GM12874 (cell line): ENCODE measurements at regions not wholly inside any gene's neighbourhood (a gene's known extent, or its start where the extent isn't known, plus 50 kb on each side); places are given as distances from the start of the nearest gene placed in this dataset.

Experiments
- TF ChIP-seq, protein P1 (sequence below): IDR thresholded peaks from 2 replicates; pipeline ENCODE4 v1.5.1; 2011; ENCODE audit warnings: low read depth, mild to moderate bottlenecking, control low read depth, low read length, moderate library complexity; ENCODE audit not compliant: insufficient read depth

DNA sequence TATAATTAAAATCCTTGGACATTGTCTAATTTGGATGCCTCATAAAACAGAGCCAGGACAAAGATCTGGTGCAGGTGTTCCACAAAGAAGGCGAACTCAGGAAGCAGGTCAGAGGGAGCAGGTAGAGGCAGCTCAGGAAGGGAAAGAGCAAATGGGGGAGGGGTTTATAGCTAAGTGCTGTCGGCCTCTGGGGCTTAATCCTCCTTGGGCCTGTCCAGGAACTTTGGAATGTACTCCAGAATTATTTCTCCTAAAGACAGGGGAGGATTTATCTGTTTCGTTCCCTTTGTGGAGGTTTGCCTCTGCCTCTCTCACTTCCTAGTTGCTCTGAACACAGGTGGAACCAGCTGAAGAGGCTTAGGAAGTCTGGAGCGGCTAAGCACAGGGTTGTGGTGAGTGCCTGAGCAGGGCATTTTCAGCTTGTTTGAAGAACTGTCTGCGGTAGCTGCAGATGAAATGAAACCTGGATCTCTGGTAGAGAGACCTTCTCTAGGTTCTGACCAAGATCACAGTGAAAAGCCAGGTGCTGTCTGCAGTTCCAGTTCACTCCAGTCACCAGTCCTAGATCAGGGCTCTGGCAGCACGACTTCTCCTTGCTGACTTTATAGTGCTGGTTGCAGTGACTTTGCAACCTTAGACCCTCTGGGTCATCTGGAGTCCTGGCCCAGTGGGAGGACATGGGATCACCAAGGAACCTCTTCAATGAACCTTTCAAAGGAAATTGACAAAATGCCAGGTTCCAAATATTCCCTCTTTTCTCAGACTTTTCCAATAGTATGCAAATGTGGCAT lies 519.2 kb downstream of the PCDH10 start:
- TF ChIP-seq, protein P1, sequence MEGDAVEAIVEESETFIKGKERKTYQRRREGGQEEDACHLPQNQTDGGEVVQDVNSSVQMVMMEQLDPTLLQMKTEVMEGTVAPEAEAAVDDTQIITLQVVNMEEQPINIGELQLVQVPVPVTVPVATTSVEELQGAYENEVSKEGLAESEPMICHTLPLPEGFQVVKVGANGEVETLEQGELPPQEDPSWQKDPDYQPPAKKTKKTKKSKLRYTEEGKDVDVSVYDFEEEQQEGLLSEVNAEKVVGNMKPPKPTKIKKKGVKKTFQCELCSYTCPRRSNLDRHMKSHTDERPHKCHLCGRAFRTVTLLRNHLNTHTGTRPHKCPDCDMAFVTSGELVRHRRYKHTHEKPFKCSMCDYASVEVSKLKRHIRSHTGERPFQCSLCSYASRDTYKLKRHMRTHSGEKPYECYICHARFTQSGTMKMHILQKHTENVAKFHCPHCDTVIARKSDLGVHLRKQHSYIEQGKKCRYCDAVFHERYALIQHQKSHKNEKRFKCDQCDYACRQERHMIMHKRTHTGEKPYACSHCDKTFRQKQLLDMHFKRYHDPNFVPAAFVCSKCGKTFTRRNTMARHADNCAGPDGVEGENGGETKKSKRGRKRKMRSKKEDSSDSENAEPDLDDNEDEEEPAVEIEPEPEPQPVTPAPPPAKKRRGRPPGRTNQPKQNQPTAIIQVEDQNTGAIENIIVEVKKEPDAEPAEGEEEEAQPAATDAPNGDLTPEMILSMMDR = no peak

DNA sequence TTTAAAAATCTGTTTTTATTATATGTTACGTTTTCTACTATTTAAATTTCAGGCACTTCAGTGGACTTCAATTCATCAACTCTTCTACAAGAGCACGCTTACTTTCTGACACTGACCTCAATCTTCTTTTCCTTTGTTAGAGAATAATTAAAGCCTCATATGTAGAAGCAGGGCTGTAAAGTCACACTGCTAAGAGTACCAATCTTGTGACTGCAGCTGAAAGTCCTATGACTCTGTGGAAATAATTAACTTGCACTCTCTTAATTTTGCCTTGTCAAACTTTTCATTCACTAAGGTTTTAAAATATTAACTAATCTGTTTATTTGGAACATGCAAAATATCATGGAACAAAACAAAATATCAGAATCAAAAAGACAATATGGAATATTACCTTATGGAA lies 498.1 kb downstream of the PCDH10 start:
- TF ChIP-seq, protein P1 = no peak

DNA sequence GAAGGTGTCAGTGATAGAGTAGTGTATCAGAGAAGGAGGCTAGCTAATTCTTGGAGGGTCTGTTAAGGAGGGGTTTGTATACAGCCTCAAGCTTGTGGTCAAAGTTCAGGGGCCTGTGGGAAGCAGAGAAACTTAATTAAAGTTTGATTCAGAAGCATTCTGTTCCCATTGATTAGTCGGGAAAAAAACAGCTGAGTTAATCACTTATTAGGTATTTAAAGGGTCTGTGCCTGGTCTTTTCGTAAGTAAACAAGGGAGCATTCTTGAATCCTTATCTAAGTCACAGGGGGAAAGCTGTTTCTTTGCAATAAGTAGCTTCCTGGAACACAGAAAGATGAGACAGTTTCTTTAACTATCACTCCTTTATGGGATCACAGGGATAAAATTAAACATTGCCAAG lies 492.1 kb downstream of the PCDH10 start:
- TF ChIP-seq, protein P1 = no peak

DNA sequence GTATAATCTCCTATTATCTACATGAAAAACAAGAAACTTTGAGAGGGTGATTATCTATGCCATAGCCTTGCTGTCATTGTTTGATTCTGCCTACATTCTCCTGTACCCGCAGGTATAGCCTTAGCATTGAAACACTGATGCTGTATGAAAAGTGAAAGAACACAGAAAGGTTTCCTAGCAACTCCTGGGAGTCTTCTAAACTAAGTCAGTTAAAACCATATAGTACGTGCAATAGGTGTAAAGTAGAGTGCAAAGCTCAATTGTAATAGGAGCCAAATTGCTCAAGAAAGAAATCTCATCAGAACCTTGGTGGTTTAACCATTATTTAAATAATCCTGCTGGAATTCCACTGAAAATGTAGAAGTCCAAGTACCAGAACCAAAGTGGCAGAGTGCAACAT lies 489.7 kb downstream of the PCDH10 start:
- TF ChIP-seq, protein P1 = no peak

DNA sequence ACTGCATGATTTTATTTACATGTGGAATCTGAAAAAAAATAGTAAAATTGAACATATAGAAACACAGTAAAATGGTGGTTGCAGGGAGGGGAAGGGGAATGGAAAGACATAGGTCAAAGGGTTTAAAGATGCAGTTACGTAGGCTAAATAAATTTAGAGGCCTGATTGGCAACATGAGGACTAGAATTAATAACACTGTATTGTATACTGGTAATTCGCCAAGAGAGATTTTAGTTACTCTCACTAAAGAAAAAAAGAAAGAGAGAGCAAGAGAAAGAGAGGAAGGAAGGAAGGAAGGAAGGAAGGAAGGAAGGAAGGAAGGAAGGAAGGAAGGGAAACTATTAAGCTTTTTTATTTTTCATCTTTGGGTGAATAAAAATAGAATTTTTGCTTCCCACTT lies 488.1 kb downstream of the PCDH10 start:
- TF ChIP-seq, protein P1 = no peak

DNA sequence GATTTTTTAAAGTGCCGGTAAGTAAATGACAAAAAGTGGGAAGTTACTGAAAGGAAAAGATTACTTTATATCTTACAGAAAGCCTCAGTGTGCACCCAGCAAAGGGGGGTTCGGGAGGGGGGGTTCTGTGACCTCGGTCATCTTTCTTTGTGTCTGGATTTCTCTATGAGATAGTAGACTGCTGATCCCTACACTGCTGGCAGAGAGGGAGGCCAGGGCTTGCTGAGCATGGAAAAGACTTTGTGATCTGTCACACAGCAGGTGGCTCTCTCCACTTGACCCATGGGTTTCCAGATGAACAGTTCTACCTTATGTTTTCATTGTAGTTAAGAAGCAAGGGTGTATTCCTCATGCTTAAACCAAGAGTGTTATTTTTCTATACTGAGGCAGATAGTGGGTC lies 475.6 kb downstream of the PCDH10 start:
- TF ChIP-seq, protein P1 = no peak

DNA sequence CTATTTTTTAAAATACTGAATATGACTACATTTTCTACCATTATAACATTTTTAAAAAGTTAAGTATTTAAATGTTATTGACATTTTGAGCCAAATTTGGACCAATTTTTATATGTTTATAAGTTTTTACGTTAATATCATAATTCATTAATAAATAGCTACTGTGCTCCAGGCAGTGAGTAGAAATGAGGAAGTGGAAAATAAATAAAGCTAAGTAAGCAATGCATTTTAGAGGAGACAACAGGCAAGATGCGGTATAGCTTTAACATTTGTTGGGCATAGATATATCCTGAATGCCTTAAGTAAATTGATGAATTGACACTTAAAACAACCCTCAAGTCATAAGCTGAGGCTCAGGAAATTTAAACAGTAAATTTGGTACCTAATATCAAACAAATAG lies 474.8 kb downstream of the PCDH10 start:
- TF ChIP-seq, protein P1 = no peak
